Psoas muscle (tissue), 7 donors: ENCODE measurements at regions not wholly inside any gene's neighbourhood (a gene's known extent, or its start where the extent isn't known, plus 50 kb on each side); places are given as distances from the start of the nearest gene placed in this dataset.

ENCODE experiments used
- ATAC-seq, 4 donors: fragments of 200-7000 bp; cut with Tn5 transposase; one replicate each; pipeline ENCODE4 v1.9.1; 2020; ENCODE audit warnings: moderate library complexity in 3 of 4, mild to moderate bottlenecking in 2 of 4
- DNase-seq, 2 donors: peaks; one replicate each; pipeline ENCODE4 v3.0.0-alpha.2; 2020
- H3K27ac ChIP-seq: fragments of 200-600 bp; one replicate; pipeline ENCODE4 v1.8.0; 2022
- H3K27me3 ChIP-seq, 3 donors: fragments of 200-600 bp in 1 of 3; one replicate each; pipeline versions ENCODE4 v1.6.1 to v1.8.0; 2013 to 2022; ENCODE audit warnings: low read length in 2 of 3, mild to moderate bottlenecking in 2 of 3, moderate library complexity in 1 of 3; ENCODE audit not compliant: insufficient read depth in 3 of 3
- H3K36me3 ChIP-seq, 2 donors: fragments of 200-600 bp in 1 of 2; one replicate each; pipeline versions ENCODE4 v1.6.1 to v1.8.0; 2013 to 2022; ENCODE audit warnings: low read depth in 1 of 2, mild to moderate bottlenecking in 1 of 2, moderate library complexity in 1 of 2; ENCODE audit not compliant: insufficient read depth in 1 of 2
- H3K4me1 ChIP-seq: fragments of 200-600 bp; one replicate; pipeline ENCODE4 v1.8.0; 2022
- H3K4me3 ChIP-seq: fragments of 200-600 bp; one replicate; pipeline ENCODE4 v1.8.0; 2022; ENCODE audit warnings: mild to moderate bottlenecking
- H3K9me3 ChIP-seq: fragments of 200-600 bp; one replicate; pipeline ENCODE4 v1.8.0; 2022
- CTCF ChIP-seq: fragments of 200-600 bp; IDR thresholded peaks from one replicate; pipeline ENCODE4 v1.8.0; 2022; ENCODE audit warnings: antibody characterized with exemption
- WGBS, 3 donors: extraction: QIAGEN DNeasy Blood & Tissue Kit; methylation state at CpG; one replicate each; pipeline versions ENCODE4 v1.1.6 to v1.1.7; 2013; 5-methylcytosine and 5-hydroxymethylcytosine counted together
- intact Hi-C, 2 donors: fragments of 100-400 bp; cut with DNase I; formaldehyde crosslinking; loops; one replicate each; pipeline versions ENCODE4 v1.11.0 to v1.14.2; 2022
- donor health status: healthy with polysubstance abuse.
- donor health status: DM: no; HTN: no; CAD: no; lungs with moderate emphysema.
- donor health status: Bipolar disorder and iron deficiency.
- donor health status: healthy.
- donor health status: DM: yes; HTN: yes; CAD: no.
- donor health status: DM: no; HTN: no; CAD: no.
- donor health status: DM: yes; HTN: yes; CAD: no.

DNA sequence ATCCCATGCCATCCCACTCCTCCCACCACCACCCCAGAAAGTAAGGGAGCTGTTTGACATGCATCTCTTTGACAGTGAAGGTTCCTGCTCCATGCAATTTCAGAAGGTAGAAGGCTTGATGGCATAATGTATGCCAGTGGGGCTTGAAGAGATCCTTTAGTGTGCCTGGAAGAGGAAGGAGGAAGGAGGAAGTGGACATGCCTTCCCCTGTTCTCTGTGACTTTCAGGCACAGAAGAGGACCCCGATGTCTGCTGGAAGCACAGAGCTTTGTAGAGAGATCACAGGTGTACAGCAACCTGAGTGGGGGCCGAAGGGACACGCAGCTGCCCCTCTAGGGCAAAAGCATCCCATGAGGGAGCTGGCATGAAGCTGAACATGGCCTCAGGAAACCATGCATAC lies 171.6 kb downstream of the CD47 start:
- Histone ChIP-seq H3K9me3 (no peaks in the 10 kb centered on the region), H3K27me3 (no peaks in the 10 kb centered on the region), H3K36me3 (no peaks in the 10 kb centered on the region), H3K4me1 (no peaks in the 10 kb centered on the region), H3K27ac (no peak overlapping the region), H3K4me3 (no peak overlapping the region)
- ATAC-seq (no peak), DNase-seq (no peak)
- no peak for TF ChIP-seq CTCF
- WGBS, 3 donors = 65 to 87% (median 80%) methylated on average over 3 of the region's 3 CpGs
- intact Hi-C loops = no loop called here

DNA sequence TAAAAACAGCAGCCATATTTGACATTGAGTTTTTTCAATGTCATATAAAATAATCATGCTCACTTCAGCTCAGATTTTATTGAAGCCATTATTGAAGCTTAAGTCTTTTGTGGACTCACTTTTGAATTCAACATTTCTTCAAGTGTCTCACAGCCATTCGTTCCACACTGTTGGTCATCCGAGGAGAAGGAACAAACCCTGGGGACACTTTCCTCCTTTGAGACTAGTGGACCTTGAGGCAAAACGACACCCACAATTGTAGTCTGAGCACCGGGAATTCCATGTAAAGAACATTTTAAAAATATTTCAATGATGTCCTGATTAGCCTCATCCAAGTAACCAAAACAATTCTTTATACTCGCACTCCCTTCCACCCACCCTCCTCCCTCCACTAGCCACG lies 174.7 kb downstream of the CD47 start:
- no peak overlapping the region for H3K4me3 ChIP-seq
- no peaks in the 10 kb centered on the region for H3K4me1 ChIP-seq
- no peak for TF ChIP-seq CTCF
- H3K27me3 ChIP-seq = no peaks in the 10 kb centered on the region
- H3K36me3 ChIP-seq = no peaks in the 10 kb centered on the region
- H3K9me3 ChIP-seq = no peaks in the 10 kb centered on the region
- H3K27ac ChIP-seq = no peak overlapping the region
- ATAC-seq (no peak), DNase-seq (no peak)
- intact Hi-C loops = no loop called here
- 77 to 90% (median 79%) methylated on average over 6 of the region's 6 CpGs for WGBS, 3 donors

GRCh38 chr3:107915706-107916105 lies 175.1 kb downstream of the CD47 start:
- no peaks in the 10 kb centered on the region for H3K27me3 ChIP-seq
- no peaks in the 10 kb centered on the region for H3K9me3 ChIP-seq
- DNase-seq (no peak), ATAC-seq (no peak)
- H3K36me3 ChIP-seq = no peaks in the 10 kb centered on the region
- no peaks in the 10 kb centered on the region for H3K4me1 ChIP-seq
- intact Hi-C loops = no loop called here
- no peak overlapping the region for H3K4me3 ChIP-seq
- WGBS, 3 donors = 93 to 97% (median 97%) methylated on average over 1 of the region's 1 CpG
- H3K27ac ChIP-seq = no peak overlapping the region
- TF ChIP-seq CTCF = no peak

GRCh38 chr3:107913701-107914100 lies 177.1 kb downstream of the CD47 start:
- H3K27ac ChIP-seq = no peak overlapping the region

More at GRCh38 chr3:107913701-107914100, 177.1 kb downstream of the CD47 start:
- H3K4me3 ChIP-seq = no peak overlapping the region
- DNase-seq (no peak), ATAC-seq (no peak)
- H3K4me1 ChIP-seq = no peaks in the 10 kb centered on the region
- H3K36me3 ChIP-seq = no peaks in the 10 kb centered on the region
- TF ChIP-seq CTCF = no peak
- intact Hi-C loops = no loop called here
- H3K9me3 ChIP-seq = no peaks in the 10 kb centered on the region
- H3K27me3 ChIP-seq = peaks cover 0 to 2% (median 0%) of the 10 kb centered on the region in 3 donors
